HG03045 (cell line): ENCODE measurements at regions not wholly inside any gene's neighbourhood (a gene's known extent, or its start where the extent isn't known, plus 50 kb on each side); places are given as distances from the start of the nearest gene placed in this dataset.
"Not testable (repeated sequence)": the region's sequence is repeated elsewhere in the genome, so short reads cannot be mapped to it uniquely, and the experiment has no call there.

ENCODE experiments used
- ATAC-seq: cut with Tn5 transposase; IDR thresholded peaks from one replicate; pipeline ENCODE4 v1.9.1; 2021; ENCODE audit warnings: mild to moderate bottlenecking, moderate library complexity; ENCODE audit not compliant: unreplicated experiment

DNA sequence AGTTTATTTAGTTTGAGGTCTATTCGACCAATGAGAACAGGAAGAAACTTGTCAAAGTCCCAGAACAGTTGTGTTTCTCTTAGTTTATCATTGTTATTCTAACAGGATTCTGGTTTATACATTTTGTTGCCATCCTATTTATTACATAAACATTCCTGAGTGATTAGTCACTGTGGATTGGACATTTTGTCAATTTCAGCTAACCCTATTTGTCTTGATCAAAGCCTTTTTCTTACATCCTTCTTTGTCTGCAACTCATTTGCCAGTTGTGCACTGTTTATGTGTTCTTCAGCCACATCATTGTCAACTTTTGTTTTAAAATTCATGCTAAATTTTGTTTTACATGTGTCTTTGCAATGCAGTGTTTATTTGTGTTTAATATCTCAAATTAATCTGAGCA lies 886.0 kb upstream of the SLC10A2 start:
- no peak for ATAC-seq

GRCh38 chr13:103948426-103948825 lies 882.2 kb upstream of the SLC10A2 start:
- no peak for ATAC-seq

DNA sequence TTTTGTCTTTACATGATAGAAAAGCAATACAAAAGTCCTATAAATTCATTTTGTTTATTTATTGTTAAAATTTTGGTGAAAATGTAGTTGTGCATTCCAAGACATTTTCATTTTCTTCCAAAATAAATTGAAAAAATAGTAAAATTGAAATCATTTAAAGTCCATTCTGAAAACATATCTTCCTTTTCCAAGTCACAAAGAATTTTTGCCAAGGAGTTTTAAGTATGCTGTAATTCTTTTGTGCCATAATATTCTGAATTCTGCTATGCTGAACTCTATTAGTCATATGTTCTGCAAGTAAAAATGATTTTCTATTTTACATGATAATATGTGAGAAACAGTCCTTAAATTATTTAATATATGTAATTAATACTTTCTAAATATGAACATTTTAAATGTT lies 879.6 kb upstream of the SLC10A2 start:
- ATAC-seq: no peak

DNA sequence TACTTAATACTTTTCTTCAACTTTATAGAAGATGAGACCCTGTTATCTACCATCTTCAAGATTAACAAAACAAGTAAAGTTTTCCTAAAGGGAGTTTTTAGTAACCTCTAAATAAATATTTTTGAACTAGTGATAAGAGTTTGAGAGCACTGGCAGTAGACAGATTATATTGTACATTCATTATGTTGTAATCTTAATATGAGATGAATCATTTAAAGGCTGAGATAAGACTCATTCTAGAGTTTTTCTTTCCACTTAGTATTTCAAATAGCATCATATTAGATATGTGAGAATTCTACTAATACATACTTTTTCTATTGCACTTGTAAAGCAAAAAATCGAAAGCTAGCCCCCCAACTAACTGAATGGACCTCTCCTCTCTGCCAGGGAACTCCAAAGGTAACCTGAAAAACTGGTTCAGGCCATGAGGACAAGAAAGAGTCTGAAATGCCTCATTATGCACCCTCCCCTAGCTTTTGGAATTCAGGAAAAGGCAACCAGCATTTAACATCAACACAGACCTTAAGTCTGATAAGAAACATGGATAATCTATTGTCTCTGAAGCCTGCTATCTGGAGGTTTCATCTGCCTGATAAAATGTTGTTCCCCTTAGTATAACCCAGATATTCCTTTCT lies 875.4 kb upstream of the SLC10A2 start:
- no peak for ATAC-seq

DNA sequence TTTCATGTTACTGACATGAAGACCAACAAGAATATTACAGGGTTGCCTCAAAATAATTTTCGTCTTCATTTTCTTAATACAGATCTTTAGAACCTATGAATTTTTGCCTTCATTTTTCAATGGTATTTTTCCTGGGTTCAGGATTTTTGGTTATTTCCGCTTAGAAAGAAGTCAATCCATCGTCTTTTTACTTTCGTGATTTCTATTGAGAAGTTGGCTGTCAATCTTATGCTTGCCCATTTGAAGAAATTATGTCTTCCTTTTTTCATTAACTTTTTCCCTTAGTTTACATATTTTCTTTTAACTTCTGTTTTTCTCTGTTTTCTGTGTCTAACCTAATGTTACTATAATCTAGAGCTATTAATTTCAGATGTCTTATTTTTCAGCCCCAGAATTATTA lies 868.9 kb upstream of the SLC10A2 start:
- ATAC-seq: no peak

DNA sequence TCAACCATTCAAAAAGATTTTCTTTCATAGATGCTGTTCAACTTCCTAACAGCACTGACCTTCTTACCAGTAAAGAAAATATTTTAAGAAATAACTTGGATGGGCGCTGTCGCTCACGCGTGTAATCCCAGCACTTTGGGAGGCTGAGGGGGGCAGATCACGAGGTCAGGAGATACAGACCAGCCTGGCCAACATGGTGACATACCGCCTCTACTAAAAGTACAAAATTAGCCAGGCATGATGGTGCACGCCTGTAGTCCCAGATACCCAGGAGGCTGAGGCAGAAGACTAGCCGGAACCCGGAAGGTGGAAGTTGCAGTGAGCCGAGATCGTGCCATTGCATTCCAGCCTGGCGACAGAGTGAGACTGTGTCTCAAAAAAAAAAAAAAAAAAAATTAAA lies 865.7 kb upstream of the SLC10A2 start:
- ATAC-seq: no peak

DNA sequence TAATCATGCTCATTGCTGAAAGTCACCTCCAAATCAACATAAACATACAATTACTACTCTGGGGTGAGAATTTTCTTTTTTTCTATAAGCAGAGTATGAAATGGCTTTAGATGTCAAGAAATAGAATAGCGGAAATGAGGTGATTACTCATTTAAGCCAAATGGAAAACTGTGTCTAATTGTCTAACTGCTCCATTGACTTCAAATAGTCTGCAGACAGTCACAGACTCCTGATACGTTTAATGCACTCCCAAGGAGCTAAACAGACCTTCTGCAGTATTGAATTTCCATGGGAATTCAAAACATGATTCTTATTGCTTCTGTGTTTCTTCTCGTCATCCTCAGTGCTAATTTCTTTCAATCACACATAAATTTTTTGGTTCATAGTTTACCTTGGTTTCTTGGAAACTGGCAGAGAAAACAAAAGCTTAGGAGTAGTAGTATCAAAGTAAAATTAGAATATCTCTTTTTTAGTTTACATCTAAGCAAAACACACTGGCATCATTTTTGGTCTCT lies 865.2 kb upstream of the SLC10A2 start:
- no peak for ATAC-seq

GRCh38 chr13:103926118-103926517 lies 859.9 kb upstream of the SLC10A2 start:
- ATAC-seq: no peak

DNA sequence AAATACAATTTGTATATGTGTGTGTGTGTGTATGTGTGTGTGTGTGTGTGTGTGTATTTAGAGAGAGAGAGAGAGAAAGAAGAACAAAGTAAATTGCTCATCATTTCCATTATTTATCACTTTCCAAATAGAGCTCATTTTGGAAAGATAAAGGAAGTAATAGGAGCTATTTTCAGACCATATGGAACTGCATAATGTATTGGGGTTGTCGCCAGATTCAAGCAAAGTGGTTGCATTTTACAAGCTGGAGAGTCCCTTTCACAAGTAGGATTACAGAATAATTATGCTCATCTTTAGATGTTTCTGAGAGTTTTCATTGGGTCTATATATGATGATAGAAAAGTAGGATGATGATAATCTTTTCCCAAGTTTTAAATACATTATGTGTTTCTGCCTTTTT lies 842.7 kb upstream of the SLC10A2 start:
- no peak for ATAC-seq

DNA sequence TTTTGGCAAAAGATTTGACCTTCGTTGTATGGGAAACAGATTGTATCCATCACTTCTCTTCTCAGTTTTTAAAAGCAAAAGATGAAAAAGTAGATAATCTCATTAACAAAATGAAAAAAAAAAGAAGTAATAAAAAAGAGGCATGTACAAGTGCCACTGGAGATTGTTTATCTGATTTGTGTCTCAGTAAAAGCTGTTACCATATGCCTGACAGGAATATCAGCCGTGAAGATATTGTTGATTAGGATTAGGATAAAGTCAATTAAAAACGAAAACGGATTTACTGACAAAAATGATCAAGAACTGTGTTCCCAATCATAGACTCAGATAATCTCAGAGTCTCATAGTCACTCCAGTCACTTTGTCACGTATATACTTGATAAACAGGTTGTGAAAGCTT lies 842.1 kb upstream of the SLC10A2 start:
- ATAC-seq: no peak

GRCh38 chr13:103903790-103904189 lies 837.6 kb upstream of the SLC10A2 start:
- ATAC-seq: no peak

GRCh38 chr13:103898481-103898880 lies 832.3 kb upstream of the SLC10A2 start:
- ATAC-seq: no peak

DNA sequence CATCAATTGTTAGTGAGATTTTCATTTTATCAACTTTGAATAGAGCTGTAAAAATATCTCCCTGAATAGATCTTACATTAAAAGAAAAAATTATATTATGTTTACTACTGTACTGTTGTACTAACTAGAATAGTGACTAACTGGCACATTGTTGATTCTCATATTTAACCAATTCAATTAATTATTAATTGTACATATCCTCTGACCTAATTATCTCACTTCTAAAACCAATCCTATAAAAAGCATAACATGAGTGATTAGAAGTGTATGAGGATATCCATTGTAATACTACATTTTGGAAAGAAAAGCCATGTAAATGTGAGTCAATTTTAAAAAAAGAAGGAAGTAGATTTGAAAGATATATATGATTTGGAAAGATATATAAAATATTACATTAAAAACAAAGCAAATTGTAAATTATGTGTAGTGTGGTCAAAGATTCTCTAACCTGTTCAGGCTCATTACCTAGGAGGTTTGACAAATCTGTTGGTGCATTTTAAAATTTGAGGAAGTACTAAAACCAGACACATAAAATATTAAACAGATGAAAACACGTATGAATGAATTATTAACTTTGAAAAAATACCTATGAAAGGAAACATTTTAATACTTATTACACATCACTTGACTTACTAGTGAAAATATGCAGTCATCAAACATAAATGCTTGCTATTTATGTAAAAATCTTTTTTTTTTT lies 829.8 kb upstream of the SLC10A2 start:
- ATAC-seq: no peak

- no peak for ATAC-seq
These were observed 828.4 kb upstream of the SLC10A2 start for GRCh38 chr13:103894626-103895025.

GRCh38 chr13:103884101-103884723 lies 818.0 kb upstream of the SLC10A2 start:
- no peak for ATAC-seq

DNA sequence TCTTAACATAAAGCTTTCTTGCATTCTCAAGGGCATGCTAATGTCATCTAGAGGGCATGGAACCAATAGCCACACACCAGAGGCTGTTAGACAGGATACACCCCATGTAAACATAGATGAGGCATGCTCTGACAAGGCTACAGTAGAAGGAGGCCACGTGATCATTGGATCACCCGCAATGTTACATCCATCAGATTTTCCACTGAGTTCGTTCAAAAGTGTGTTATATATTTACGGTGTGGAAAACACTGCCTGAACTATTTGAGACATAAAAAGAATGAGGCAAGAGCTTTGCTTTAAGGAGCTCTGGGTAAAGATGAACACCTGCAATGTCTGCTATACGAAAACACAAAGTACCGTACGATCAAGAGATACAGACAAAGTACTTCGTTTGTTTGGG lies 817.5 kb upstream of the SLC10A2 start:
- ATAC-seq: no peak

GRCh38 chr13:103883164-103883563 lies 816.9 kb upstream of the SLC10A2 start:
- ATAC-seq: no peak

GRCh38 chr13:103880146-103880545 lies 813.9 kb upstream of the SLC10A2 start:
- ATAC-seq: not testable (repeated sequence)

- no peak for ATAC-seq
These were observed 812.8 kb upstream of the SLC10A2 start for GRCh38 chr13:103878891-103879605.

- ATAC-seq: no peak
These were observed 810.4 kb upstream of the SLC10A2 start for GRCh38 chr13:103876571-103876970.

DNA sequence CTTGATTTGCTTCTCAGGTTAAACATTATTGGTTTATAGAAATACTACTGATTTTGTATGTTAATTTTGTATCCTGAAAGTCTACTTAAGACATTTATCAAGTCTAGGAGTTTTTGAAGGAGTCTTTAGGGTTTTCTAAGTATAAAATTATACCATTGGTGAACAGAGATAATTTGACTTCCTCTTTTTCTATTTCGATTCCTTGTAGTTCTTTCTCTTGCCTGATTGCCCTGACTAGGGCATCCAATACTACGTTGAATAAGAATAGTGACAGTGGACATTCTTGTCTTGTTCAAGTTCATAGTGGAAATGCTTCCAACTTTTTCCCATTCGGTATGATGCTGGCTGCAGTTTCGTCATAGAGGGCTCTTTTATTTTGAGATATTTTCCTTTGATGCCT lies 807.5 kb upstream of the SLC10A2 start:
- no peak for ATAC-seq

- ATAC-seq: no peak
These were observed 799.8 kb upstream of the SLC10A2 start for GRCh38 chr13:103866048-103866447.
